Keratinocyte (primary cell): ENCODE measurements at regions not wholly inside any gene's neighbourhood (a gene's known extent, or its start where the extent isn't known, plus 50 kb on each side); places are given as distances from the start of the nearest gene placed in this dataset.

Experiments
- CTCF ChIP-seq, 3 experiments: IDR thresholded peaks in 1 of 3; conservative IDR thresholded peaks in 1 of 3; optimal IDR thresholded peaks in 1 of 3; 2 replicates in 2 of 3; 3 replicates in 1 of 3; pipeline versions ENCODE3 to v1.5.1; 2011; ENCODE audit warnings: low read length in 3 of 3, mild to moderate bottlenecking in 3 of 3, moderate library complexity in 2 of 3, control low read depth in 1 of 3, inconsistent platforms in 1 of 3; ENCODE audit not compliant: insufficient read depth in 2 of 3; ENCODE audit errors: extremely low read depth in 1 of 3
- EZH2 ChIP-seq: IDR thresholded peaks from one replicate; pipeline ENCODE4 v1.6.1; 2012; ENCODE audit warnings: inconsistent platforms, mild to moderate bottlenecking, low read length, moderate library complexity

- TF ChIP-seq CTCF (optimal IDR thresholded peaks at IDR 0.05 in 1 of 3, IDR thresholded peaks at IDR 0.05 in 1 of 3, conservative IDR thresholded peaks at IDR 0.05 in 1 of 3; ENCODE audit: extremely low read depth in 1 of 3, insufficient read depth in 2 of 3, low read length in 3 of 3) (no peak), EZH2 (no peak)
These were observed 263.2 kb upstream of the SESN3 start for GRCh38 chr11:95494167-95494566.
